MCF 10A (cell line): ENCODE measurements at regions not wholly inside any gene's neighbourhood (a gene's known extent, or its start where the extent isn't known, plus 50 kb on each side); places are given as distances from the start of the nearest gene placed in this dataset.

ENCODE experiments used
- BruUV-seq: library from RNA; stranded (reverse); fragments of 400-500 nt; replicated peaks from 2 replicates; lab custom pipeline; 2021; lab: Mats Ljungman, UMichigan
- CTCF ChIA-PET: fragments of 300-600 bp; sonication (Branson Sonifier 250); formaldehyde crosslinking; extraction: SDS; loops from one replicate; lab custom pipeline; 2021; ENCODE audit warnings: antibody characterized with exemption, inconsistent platforms; lab: Yijun Ruan, JAX
- POLR2A ChIA-PET: fragments of 300-600, 350-650 bp; sonication (Branson Sonifier 250); formaldehyde crosslinking; extraction: SDS; loops from one replicate; lab custom pipeline; 2020; ENCODE audit warnings: antibody characterized with exemption, inconsistent platforms; lab: Yijun Ruan, JAX
- DNase-seq: peaks from one replicate; pipeline ENCODE4 v3.0.0-alpha.2; 2018; ENCODE audit not compliant: unreplicated experiment
- H3K27ac Mint-ChIP-seq: one replicate; pipeline ENCODE4 v1.8.0; 2022; ENCODE audit warnings: mild to moderate bottlenecking, low read depth, mixed read lengths; ENCODE audit not compliant: unreplicated experiment
- H3K27me3 Mint-ChIP-seq: one replicate; pipeline ENCODE4 v1.8.0; 2022; ENCODE audit warnings: mixed read lengths; ENCODE audit not compliant: insufficient read depth, unreplicated experiment
- H3K36me3 Mint-ChIP-seq: one replicate; pipeline ENCODE4 v1.8.0; 2022; ENCODE audit warnings: mild to moderate bottlenecking, moderate library complexity, mixed read lengths; ENCODE audit not compliant: insufficient read depth, unreplicated experiment
- H3K4me1 Mint-ChIP-seq: one replicate; pipeline ENCODE4 v1.8.0; 2022; ENCODE audit warnings: mixed read lengths; ENCODE audit not compliant: insufficient read depth, unreplicated experiment
- H3K4me3 Mint-ChIP-seq: one replicate; pipeline ENCODE4 v1.8.0; 2022; ENCODE audit warnings: mild to moderate bottlenecking, moderate library complexity, mixed read lengths; ENCODE audit not compliant: unreplicated experiment
- H3K9me3 Mint-ChIP-seq: one replicate; pipeline ENCODE4 v1.8.0; 2022; ENCODE audit warnings: mixed read lengths; ENCODE audit not compliant: unreplicated experiment
- CTCF ChIP-seq: fragments of 200-600 bp; IDR thresholded peaks from one replicate; pipeline ENCODE4 v1.8.0; 2022; ENCODE audit warnings: antibody characterized with exemption, mild to moderate bottlenecking; ENCODE audit not compliant: unreplicated experiment
- intact Hi-C: fragments of 100-400 bp; cut with micrococcal nuclease; formaldehyde crosslinking; loops from 2 replicates; pipeline ENCODE4 v1.14.1; 2022

- Mint-ChIP-seq H3K27me3 (no peaks in the 10 kb centered on the region), H3K4me1 (no peaks in the 10 kb centered on the region), H3K9me3 (peaks cover 38% of the 10 kb centered on the region), H3K4me3 (no peak overlapping the region), H3K27ac (no peak overlapping the region), H3K36me3 (no peaks in the 10 kb centered on the region)
- intact Hi-C loops: no loop called here
- DNase-seq: no peak
- ChIA-PET POLR2A (no interaction called here), CTCF (no interaction called here)
- no peak for TF ChIP-seq CTCF
- BruUV-seq: no TSS peak
Observed at GRCh38 chr16:65426484-65426883, 304.6 kb upstream of the CDH11 start.

- intact Hi-C loops: no loop called here
- TF ChIP-seq CTCF: no peak
- CTCF ChIA-PET: no interaction called here
- Mint-ChIP-seq H3K27ac (no peak overlapping the region), H3K9me3 (peaks cover 27% of the 10 kb centered on the region), H3K36me3 (no peaks in the 10 kb centered on the region), H3K27me3 (no peaks in the 10 kb centered on the region), H3K4me1 (no peaks in the 10 kb centered on the region), H3K4me3 (no peak overlapping the region)
- POLR2A ChIA-PET: no interaction called here
- no TSS peak for BruUV-seq
- no peak for DNase-seq
Observed at GRCh38 chr16:65422934-65423333, 301.1 kb upstream of the CDH11 start.

GRCh38 chr16:65421596-65421995, 299.7 kb upstream of the CDH11 start:
- DNase-seq: no peak
- CTCF ChIA-PET: no interaction called here
- Mint-ChIP-seq H3K36me3 (no peaks in the 10 kb centered on the region), H3K27me3 (no peaks in the 10 kb centered on the region), H3K4me3 (no peak overlapping the region), H3K9me3 (peaks cover 22% of the 10 kb centered on the region), H3K27ac (no peak overlapping the region), H3K4me1 (no peaks in the 10 kb centered on the region)
- intact Hi-C loops: no loop called here
- no peak for TF ChIP-seq CTCF
- POLR2A ChIA-PET: no interaction called here
- BruUV-seq: no TSS peak

GRCh38 chr16:65418435-65418834, 296.6 kb upstream of the CDH11 start:
- POLR2A ChIA-PET: no interaction called here
- Mint-ChIP-seq H3K36me3 (no peaks in the 10 kb centered on the region), H3K4me3 (no peak overlapping the region), H3K4me1 (no peaks in the 10 kb centered on the region), H3K27me3 (no peaks in the 10 kb centered on the region), H3K9me3 (peaks cover 12% of the 10 kb centered on the region), H3K27ac (no peak overlapping the region)
- intact Hi-C loops: no loop called here
- DNase-seq: no peak
- no peak for TF ChIP-seq CTCF
- CTCF ChIA-PET: no interaction called here
- BruUV-seq: no TSS peak
